ENCODE measurements at regions not wholly inside any gene's neighbourhood (a gene's known extent, or its start where the extent isn't known, plus 50 kb on each side); places are given as distances from the start of the nearest gene placed in this dataset.

DNA sequence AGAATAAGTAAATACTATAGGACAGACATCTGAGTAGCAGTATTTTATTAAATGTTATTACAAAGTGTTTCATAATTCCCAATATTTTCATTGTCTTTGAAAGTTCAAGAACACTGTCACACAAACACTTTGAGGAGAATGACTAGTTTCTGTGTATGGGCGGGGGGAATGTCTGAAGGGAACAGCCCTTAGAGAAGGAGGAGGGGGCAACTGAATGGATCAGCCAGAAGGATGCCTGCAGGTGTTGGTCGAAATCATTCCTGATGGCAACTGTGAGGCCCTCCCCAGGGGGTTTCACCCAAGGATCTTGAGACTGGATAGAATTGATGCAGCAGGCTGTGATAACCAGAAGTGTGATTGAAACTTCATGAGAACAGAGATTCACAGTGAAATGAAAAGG, 223.2 kb upstream of the C1orf87 start:
- Histone ChIP-seq H3F3A (ENCODE audit: insufficient read depth, low read length, poor library complexity, severe bottlenecking) (no peaks in the 10 kb centered on the region), H3K4me3 (ENCODE audit: low read length) (no peak overlapping the region), H3K36me3 (ENCODE audit: insufficient read depth, low read length) (no peaks in the 10 kb centered on the region), H3K4me2 (ENCODE audit: low read length) (no peak overlapping the region), H3K9me2 (ENCODE audit: insufficient read depth, low read length) (no peaks in the 10 kb centered on the region), H3K79me2 (replicated peaks; ENCODE audit: insufficient read depth, low read length) (no peaks in the 10 kb centered on the region), H4K20me1 (ENCODE audit: insufficient read depth) (no peaks in the 10 kb centered on the region), H3K9me3 (ENCODE audit: low read length) (no peaks in the 10 kb centered on the region), H2AFZ (ENCODE audit: low read depth, low read length) (no peak overlapping the region), H3K27ac (ENCODE audit: low read length) (no peak overlapping the region), H3K27me3 (ENCODE audit: insufficient read depth, low read depth, low read length) (no peaks in the 10 kb centered on the region), H3K9ac (ENCODE audit: low read length) (no peak overlapping the region)
- TF ChIP-seq RAD21 (conservative IDR thresholded peaks at IDR 0.05) = no peak
- no peak for TF ChIP-seq EP300 (conservative IDR thresholded peaks at IDR 0.05; ENCODE audit: poor library complexity, severe bottlenecking)
- TF ChIP-seq EZH2 (IDR thresholded peaks at IDR 0.05; ENCODE audit: borderline replicate concordance, insufficient read depth, low read length, poor library complexity, severe bottlenecking) = no peak
- TF ChIP-seq POLR2AphosphoS5 (IDR thresholded peaks at IDR 0.05) = no peak
- no peak for TF ChIP-seq SMC3 (conservative IDR thresholded peaks at IDR 0.05; ENCODE audit: poor library complexity)
- no peak for TF ChIP-seq MXI1 (conservative IDR thresholded peaks at IDR 0.05; ENCODE audit: poor library complexity, severe bottlenecking)
- TF ChIP-seq TAF1 (IDR thresholded peaks at IDR 0.05; ENCODE audit: low read depth) = no peak
- TF ChIP-seq, protein P1, sequence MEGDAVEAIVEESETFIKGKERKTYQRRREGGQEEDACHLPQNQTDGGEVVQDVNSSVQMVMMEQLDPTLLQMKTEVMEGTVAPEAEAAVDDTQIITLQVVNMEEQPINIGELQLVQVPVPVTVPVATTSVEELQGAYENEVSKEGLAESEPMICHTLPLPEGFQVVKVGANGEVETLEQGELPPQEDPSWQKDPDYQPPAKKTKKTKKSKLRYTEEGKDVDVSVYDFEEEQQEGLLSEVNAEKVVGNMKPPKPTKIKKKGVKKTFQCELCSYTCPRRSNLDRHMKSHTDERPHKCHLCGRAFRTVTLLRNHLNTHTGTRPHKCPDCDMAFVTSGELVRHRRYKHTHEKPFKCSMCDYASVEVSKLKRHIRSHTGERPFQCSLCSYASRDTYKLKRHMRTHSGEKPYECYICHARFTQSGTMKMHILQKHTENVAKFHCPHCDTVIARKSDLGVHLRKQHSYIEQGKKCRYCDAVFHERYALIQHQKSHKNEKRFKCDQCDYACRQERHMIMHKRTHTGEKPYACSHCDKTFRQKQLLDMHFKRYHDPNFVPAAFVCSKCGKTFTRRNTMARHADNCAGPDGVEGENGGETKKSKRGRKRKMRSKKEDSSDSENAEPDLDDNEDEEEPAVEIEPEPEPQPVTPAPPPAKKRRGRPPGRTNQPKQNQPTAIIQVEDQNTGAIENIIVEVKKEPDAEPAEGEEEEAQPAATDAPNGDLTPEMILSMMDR (IDR thresholded peaks at IDR 0.05; ENCODE audit: poor library complexity, severe bottlenecking) = no peak
- TF ChIP-seq, protein P2, sequence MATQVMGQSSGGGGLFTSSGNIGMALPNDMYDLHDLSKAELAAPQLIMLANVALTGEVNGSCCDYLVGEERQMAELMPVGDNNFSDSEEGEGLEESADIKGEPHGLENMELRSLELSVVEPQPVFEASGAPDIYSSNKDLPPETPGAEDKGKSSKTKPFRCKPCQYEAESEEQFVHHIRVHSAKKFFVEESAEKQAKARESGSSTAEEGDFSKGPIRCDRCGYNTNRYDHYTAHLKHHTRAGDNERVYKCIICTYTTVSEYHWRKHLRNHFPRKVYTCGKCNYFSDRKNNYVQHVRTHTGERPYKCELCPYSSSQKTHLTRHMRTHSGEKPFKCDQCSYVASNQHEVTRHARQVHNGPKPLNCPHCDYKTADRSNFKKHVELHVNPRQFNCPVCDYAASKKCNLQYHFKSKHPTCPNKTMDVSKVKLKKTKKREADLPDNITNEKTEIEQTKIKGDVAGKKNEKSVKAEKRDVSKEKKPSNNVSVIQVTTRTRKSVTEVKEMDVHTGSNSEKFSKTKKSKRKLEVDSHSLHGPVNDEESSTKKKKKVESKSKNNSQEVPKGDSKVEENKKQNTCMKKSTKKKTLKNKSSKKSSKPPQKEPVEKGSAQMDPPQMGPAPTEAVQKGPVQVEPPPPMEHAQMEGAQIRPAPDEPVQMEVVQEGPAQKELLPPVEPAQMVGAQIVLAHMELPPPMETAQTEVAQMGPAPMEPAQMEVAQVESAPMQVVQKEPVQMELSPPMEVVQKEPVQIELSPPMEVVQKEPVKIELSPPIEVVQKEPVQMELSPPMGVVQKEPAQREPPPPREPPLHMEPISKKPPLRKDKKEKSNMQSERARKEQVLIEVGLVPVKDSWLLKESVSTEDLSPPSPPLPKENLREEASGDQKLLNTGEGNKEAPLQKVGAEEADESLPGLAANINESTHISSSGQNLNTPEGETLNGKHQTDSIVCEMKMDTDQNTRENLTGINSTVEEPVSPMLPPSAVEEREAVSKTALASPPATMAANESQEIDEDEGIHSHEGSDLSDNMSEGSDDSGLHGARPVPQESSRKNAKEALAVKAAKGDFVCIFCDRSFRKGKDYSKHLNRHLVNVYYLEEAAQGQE (IDR thresholded peaks at IDR 0.05; ENCODE audit: borderline replicate concordance) = no peak

DNA sequence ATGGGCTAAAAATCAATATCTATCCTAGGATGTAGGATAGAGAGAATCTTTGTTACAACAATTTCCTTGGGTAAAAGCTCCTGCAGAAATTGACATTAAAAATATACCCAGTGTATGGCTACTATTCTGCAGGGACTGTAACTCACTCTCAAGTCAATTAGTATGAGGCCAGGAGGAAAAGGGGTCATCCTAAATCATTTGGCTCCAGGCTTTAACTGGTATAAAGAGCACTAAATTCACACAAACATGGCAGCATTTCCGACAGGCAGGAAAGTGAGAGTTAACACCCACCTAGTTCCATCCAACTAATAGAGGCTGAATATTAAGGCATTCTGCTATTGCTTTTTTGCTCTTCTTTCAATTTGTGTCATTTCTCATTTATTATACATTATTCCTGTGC, 218.6 kb upstream of the C1orf87 start:
- Histone ChIP-seq H3K79me2 (replicated peaks; ENCODE audit: insufficient read depth, low read length) (no peaks in the 10 kb centered on the region), H2AFZ (ENCODE audit: low read depth, low read length) (no peak overlapping the region), H3K9me3 (ENCODE audit: low read length) (no peaks in the 10 kb centered on the region), H3F3A (ENCODE audit: insufficient read depth, low read length, poor library complexity, severe bottlenecking) (no peaks in the 10 kb centered on the region), H3K27me3 (ENCODE audit: insufficient read depth, low read depth, low read length) (no peaks in the 10 kb centered on the region), H3K27ac (ENCODE audit: low read length) (no peak overlapping the region), H4K20me1 (ENCODE audit: insufficient read depth) (no peaks in the 10 kb centered on the region), H3K9ac (ENCODE audit: low read length) (no peak overlapping the region), H3K9me2 (ENCODE audit: insufficient read depth, low read length) (no peaks in the 10 kb centered on the region), H3K36me3 (ENCODE audit: insufficient read depth, low read length) (no peaks in the 10 kb centered on the region), H3K4me3 (ENCODE audit: low read length) (no peak overlapping the region), H3K4me2 (ENCODE audit: low read length) (no peak overlapping the region)
- TF ChIP-seq EZH2 (IDR thresholded peaks at IDR 0.05; ENCODE audit: borderline replicate concordance, insufficient read depth, low read length, poor library complexity, severe bottlenecking) = no peak
- TF ChIP-seq, protein P2 (IDR thresholded peaks at IDR 0.05; ENCODE audit: borderline replicate concordance) = no peak
- TF ChIP-seq SMC3 (conservative IDR thresholded peaks at IDR 0.05; ENCODE audit: poor library complexity) = no peak
- TF ChIP-seq POLR2AphosphoS5 (IDR thresholded peaks at IDR 0.05) = no peak
- TF ChIP-seq, protein P1 (IDR thresholded peaks at IDR 0.05; ENCODE audit: poor library complexity, severe bottlenecking) = no peak
- TF ChIP-seq RAD21 (conservative IDR thresholded peaks at IDR 0.05) = no peak
- no peak for TF ChIP-seq EP300 (conservative IDR thresholded peaks at IDR 0.05; ENCODE audit: poor library complexity, severe bottlenecking)
- no peak for TF ChIP-seq MXI1 (conservative IDR thresholded peaks at IDR 0.05; ENCODE audit: poor library complexity, severe bottlenecking)
- no peak for TF ChIP-seq TAF1 (IDR thresholded peaks at IDR 0.05; ENCODE audit: low read depth)
